H1 (cell line): ENCODE measurements at regions not wholly inside any gene's neighbourhood (a gene's known extent, or its start where the extent isn't known, plus 50 kb on each side); places are given as distances from the start of the nearest gene placed in this dataset.

ENCODE experiments used
- CHD2 ChIP-seq: IDR thresholded peaks from 2 replicates; pipeline ENCODE4 v1.6.1; 2012; ENCODE audit warnings: low read length, improper control_type of control experiment
- POLR2A ChIP-seq, 2 experiments: IDR thresholded peaks; 1 replicate in 1 of 2; 2 replicates in 1 of 2; pipeline ENCODE4 v1.6.1; 2011; ENCODE audit warnings: low read depth in 2 of 2, low read length in 2 of 2, mild to moderate bottlenecking in 2 of 2; ENCODE audit errors: control extremely low read depth in 1 of 2
- POLR2AphosphoS5 ChIP-seq: IDR thresholded peaks from 2 replicates; pipeline ENCODE4 v1.6.1; 2011; ENCODE audit warnings: low read depth, low read length
- RFX5 ChIP-seq: IDR thresholded peaks from 2 replicates; pipeline ENCODE4 v1.6.1; 2011; ENCODE audit warnings: low read depth, low read length, improper control_type of control experiment, borderline replicate concordance
- SP1 ChIP-seq: IDR thresholded peaks from 2 replicates; pipeline ENCODE4 v1.6.1; 2011; ENCODE audit warnings: low read depth, low read length
- TAF1 ChIP-seq: IDR thresholded peaks from 2 replicates; pipeline ENCODE4 v1.6.1; 2011; ENCODE audit warnings: mild to moderate bottlenecking, low read depth, low read length
- ZNF274 ChIP-seq: IDR thresholded peaks from 2 replicates; pipeline ENCODE4 v1.7.0; 2012; ENCODE audit warnings: low read length, borderline replicate concordance; ENCODE audit errors: extremely low read depth
- TF ChIP-seq, protein P1 (sequence below): IDR thresholded peaks from 2 replicates; pipeline ENCODE4 v1.6.1; 2011; ENCODE audit warnings: low read length, improper control_type of control experiment

DNA sequence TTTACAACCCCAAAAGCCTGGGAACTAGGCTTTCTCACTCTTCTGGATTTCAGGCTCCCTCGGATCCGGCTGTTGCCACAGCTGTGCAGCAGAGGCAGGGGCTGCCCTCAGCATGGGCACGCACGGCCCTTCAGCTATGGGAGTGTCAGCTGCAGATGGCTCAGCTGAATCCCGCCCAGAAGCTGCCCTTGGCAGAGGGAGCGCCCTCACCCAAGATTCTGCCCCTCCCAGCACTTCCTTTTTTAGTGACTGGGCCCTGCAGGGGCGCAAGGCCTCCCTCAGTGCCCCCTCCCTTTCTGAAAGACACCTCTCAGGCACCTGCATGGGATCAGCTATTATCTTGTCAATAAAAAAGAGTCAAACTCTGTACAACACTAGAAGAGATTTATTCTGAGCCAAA lies 67.9 kb upstream of the THBS2 start:
- TF ChIP-seq RFX5 (no peak), CHD2 (no peak), TAF1 (no peak), POLR2A (IDR thresholded peaks at IDR 0.05; ENCODE audit: control extremely low read depth in 1 of 2, low read depth in 2 of 2, low read length in 2 of 2) (no peak), POLR2AphosphoS5 (no peak), ZNF274 (no peak), SP1 (no peak)
- TF ChIP-seq, protein P1, sequence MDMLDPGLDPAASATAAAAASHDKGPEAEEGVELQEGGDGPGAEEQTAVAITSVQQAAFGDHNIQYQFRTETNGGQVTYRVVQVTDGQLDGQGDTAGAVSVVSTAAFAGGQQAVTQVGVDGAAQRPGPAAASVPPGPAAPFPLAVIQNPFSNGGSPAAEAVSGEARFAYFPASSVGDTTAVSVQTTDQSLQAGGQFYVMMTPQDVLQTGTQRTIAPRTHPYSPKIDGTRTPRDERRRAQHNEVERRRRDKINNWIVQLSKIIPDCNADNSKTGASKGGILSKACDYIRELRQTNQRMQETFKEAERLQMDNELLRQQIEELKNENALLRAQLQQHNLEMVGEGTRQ, result no peak
